ELR (cell line): ENCODE measurements at regions not wholly inside any gene's neighbourhood (a gene's known extent, or its start where the extent isn't known, plus 50 kb on each side); places are given as distances from the start of the nearest gene placed in this dataset.
A peak's percentile ranks its signal among the peaks of the same experiment; 100 is the strongest.

Experiments
- DNase-seq: peaks from one replicate; pipeline ENCODE4 v3.0.0-alpha.2; 2015; ENCODE audit warnings: low read depth

GRCh38 chr2:5339473-5339872 lies 352.7 kb upstream of the SOX11 start:
- no peak for DNase-seq

- DNase-seq, result no peak
Observed at GRCh38 chr2:5343785-5344335, 348.3 kb upstream of the SOX11 start.

GRCh38 chr2:5352286-5352685 lies 339.9 kb upstream of the SOX11 start:
- DNase-seq, result no peak

GRCh38 chr2:5353565-5353964 lies 338.6 kb upstream of the SOX11 start:
- no peak for DNase-seq

- DNase-seq, result no peak
Observed at GRCh38 chr2:5359397-5359796, 332.8 kb upstream of the SOX11 start.

- no peak for DNase-seq
Observed at GRCh38 chr2:5360081-5360480, 332.1 kb upstream of the SOX11 start.

GRCh38 chr2:5364361-5364760 lies 327.8 kb upstream of the SOX11 start:
- no peak for DNase-seq

- DNase-seq, result peak; percentile 0
Observed at GRCh38 chr2:5365871-5366461, 326.2 kb upstream of the SOX11 start.

GRCh38 chr2:5367321-5367720 lies 324.9 kb upstream of the SOX11 start:
- no peak for DNase-seq

- DNase-seq, result no peak
Observed at GRCh38 chr2:5368263-5368662, 323.9 kb upstream of the SOX11 start.

GRCh38 chr2:5369510-5369909 lies 322.7 kb upstream of the SOX11 start:
- DNase-seq, result no peak

- no peak for DNase-seq
Observed at GRCh38 chr2:5370158-5370557, 322.0 kb upstream of the SOX11 start.

GRCh38 chr2:5372141-5372540 lies 320.0 kb upstream of the SOX11 start:
- no peak for DNase-seq

GRCh38 chr2:5373200-5373599 lies 319.0 kb upstream of the SOX11 start:
- DNase-seq, result no peak

GRCh38 chr2:5374762-5375161 lies 317.4 kb upstream of the SOX11 start:
- DNase-seq, result no peak

GRCh38 chr2:5377323-5377722 lies 314.9 kb upstream of the SOX11 start:
- no peak for DNase-seq

GRCh38 chr2:5379811-5380210 lies 312.4 kb upstream of the SOX11 start:
- DNase-seq, result no peak

- no peak for DNase-seq
Observed at GRCh38 chr2:5385596-5385995, 306.6 kb upstream of the SOX11 start.

- DNase-seq, result no peak
Observed at GRCh38 chr2:5387406-5387805, 304.8 kb upstream of the SOX11 start.

GRCh38 chr2:5389740-5390139 lies 302.4 kb upstream of the SOX11 start:
- DNase-seq, result no peak

GRCh38 chr2:5391362-5391761 lies 300.8 kb upstream of the SOX11 start:
- DNase-seq, result no peak

- no peak for DNase-seq
Observed at GRCh38 chr2:5392658-5393057, 299.5 kb upstream of the SOX11 start.

GRCh38 chr2:5393474-5393873 lies 298.7 kb upstream of the SOX11 start:
- no peak for DNase-seq

- no peak for DNase-seq
Observed at GRCh38 chr2:5394223-5394622, 298.0 kb upstream of the SOX11 start.
